HEK293T (cell line): ENCODE measurements at regions not wholly inside any gene's neighbourhood (a gene's known extent, or its start where the extent isn't known, plus 50 kb on each side); places are given as distances from the start of the nearest gene placed in this dataset.

Experiments
- ELF4 ChIP-seq: fragments of 450-650 bp; IDR thresholded peaks from 2 replicates; pipeline ENCODE4 v1.6.1; 2017; ENCODE audit warnings: antibody characterized with exemption
- FOXK2 ChIP-seq: fragments of 450-650 bp; IDR thresholded peaks from 2 replicates; pipeline ENCODE4 v1.6.1; 2016; ENCODE audit warnings: mild to moderate bottlenecking
- L3MBTL2 ChIP-seq: fragments of 450-650 bp; conservative IDR thresholded peaks from 2 replicates; pipeline ENCODE4 v1.6.1; 2016; ENCODE audit warnings: mild to moderate bottlenecking
- PKNOX1 ChIP-seq: fragments of 450-650 bp; IDR thresholded peaks from 2 replicates; pipeline ENCODE4 v1.6.1; 2016
- SP1 ChIP-seq: fragments of 450-650 bp; IDR thresholded peaks from 2 replicates; pipeline ENCODE4 v1.6.1; 2017
- SUZ12 ChIP-seq: fragments of 450-650 bp; IDR thresholded peaks from 2 replicates; pipeline ENCODE4 v1.6.1; 2016; ENCODE audit warnings: mild to moderate bottlenecking

- TF ChIP-seq SP1 (no peak), ELF4 (no peak), SUZ12 (no peak), FOXK2 (no peak), PKNOX1 (no peak), L3MBTL2 (no peak)
Observed at GRCh38 chr6:88361298-88361697, 195.2 kb upstream of the CNR1 start.
